GM19463 (cell line): ENCODE measurements at regions not wholly inside any gene's neighbourhood (a gene's known extent, or its start where the extent isn't known, plus 50 kb on each side); places are given as distances from the start of the nearest gene placed in this dataset.
"Not testable (repeated sequence)": the region's sequence is repeated elsewhere in the genome, so short reads cannot be mapped to it uniquely, and the experiment has no call there.

ENCODE experiments used
- ATAC-seq: cut with Tn5 transposase; IDR thresholded peaks from one replicate; pipeline ENCODE4 v1.9.1; 2021; ENCODE audit warnings: mild to moderate bottlenecking, moderate library complexity; ENCODE audit not compliant: unreplicated experiment

GRCh38 chr12:131272283-131272814 is 318.6 kb downstream of the ADGRD1 start:
- not testable (repeated sequence) for ATAC-seq

- no peak for ATAC-seq
Measured at GRCh38 chr12:131273291-131273845, 319.7 kb downstream of the ADGRD1 start.

- no peak for ATAC-seq
Measured at GRCh38 chr12:131274061-131274460, 320.4 kb downstream of the ADGRD1 start.

- ATAC-seq: no peak
Measured at GRCh38 chr12:131274906-131275305, 321.2 kb downstream of the ADGRD1 start.

GRCh38 chr12:131275824-131276223 is 322.1 kb downstream of the ADGRD1 start:
- ATAC-seq: no peak

GRCh38 chr12:131276501-131277185 is 322.9 kb downstream of the ADGRD1 start:
- no peak for ATAC-seq

- ATAC-seq: not testable (repeated sequence)
Measured at GRCh38 chr12:131277186-131278091, 323.7 kb downstream of the ADGRD1 start.

- not testable (repeated sequence) for ATAC-seq
Measured at GRCh38 chr12:131278451-131279115, 324.9 kb downstream of the ADGRD1 start.

GRCh38 chr12:131279281-131279921 is 325.7 kb downstream of the ADGRD1 start:
- no peak for ATAC-seq

- no peak for ATAC-seq
Measured at GRCh38 chr12:131280426-131280825, 326.7 kb downstream of the ADGRD1 start.

- no peak for ATAC-seq
Measured at GRCh38 chr12:131281016-131281415, 327.3 kb downstream of the ADGRD1 start.

- ATAC-seq: no peak
Measured at GRCh38 chr12:131282292-131283080, 328.8 kb downstream of the ADGRD1 start.

GRCh38 chr12:131283191-131283861 is 329.6 kb downstream of the ADGRD1 start:
- no peak for ATAC-seq

- not testable (repeated sequence) for ATAC-seq
Measured at GRCh38 chr12:131283862-131284825, 330.4 kb downstream of the ADGRD1 start.

- not testable (repeated sequence) for ATAC-seq
Measured at GRCh38 chr12:131284954-131285904, 331.5 kb downstream of the ADGRD1 start.

GRCh38 chr12:131285905-131286295 is 332.2 kb downstream of the ADGRD1 start:
- ATAC-seq: not testable (repeated sequence)

- not testable (repeated sequence) for ATAC-seq
Measured at GRCh38 chr12:131286301-131286700, 332.6 kb downstream of the ADGRD1 start.
